ENCODE measurements at regions not wholly inside any gene's neighbourhood (a gene's known extent, or its start where the extent isn't known, plus 50 kb on each side); places are given as distances from the start of the nearest gene placed in this dataset.

DNA sequence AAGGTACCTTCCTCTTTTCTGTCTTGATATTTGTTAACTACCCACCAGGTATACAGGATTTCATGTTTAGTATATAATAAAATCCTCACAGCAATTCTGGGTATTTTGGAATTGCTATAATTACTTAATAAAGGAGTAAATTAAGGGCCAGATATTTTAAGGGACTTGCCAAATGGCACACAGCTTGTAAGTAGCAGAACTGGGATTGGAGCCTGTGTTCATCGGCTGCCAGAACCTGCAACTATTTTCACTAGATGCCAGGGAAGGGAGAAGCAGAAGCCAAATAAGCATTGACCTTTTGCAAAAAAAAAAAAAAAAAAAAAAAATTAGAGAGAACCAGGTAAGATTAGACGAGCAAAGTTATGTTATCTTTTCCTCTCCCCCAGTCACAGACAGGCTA, 683.3 kb upstream of the CADM2 start:
- no peaks in the 10 kb centered on the region for H3K36me3 Mint-ChIP-seq
- peaks cover 15% of the 10 kb centered on the region in 2 donors for H3K9me3 Mint-ChIP-seq
- H3K4me1 Mint-ChIP-seq, result no peaks in the 10 kb centered on the region
- intact Hi-C loops (cut with micrococcal nuclease), result no loop called here
- TF ChIP-seq, protein P1, sequence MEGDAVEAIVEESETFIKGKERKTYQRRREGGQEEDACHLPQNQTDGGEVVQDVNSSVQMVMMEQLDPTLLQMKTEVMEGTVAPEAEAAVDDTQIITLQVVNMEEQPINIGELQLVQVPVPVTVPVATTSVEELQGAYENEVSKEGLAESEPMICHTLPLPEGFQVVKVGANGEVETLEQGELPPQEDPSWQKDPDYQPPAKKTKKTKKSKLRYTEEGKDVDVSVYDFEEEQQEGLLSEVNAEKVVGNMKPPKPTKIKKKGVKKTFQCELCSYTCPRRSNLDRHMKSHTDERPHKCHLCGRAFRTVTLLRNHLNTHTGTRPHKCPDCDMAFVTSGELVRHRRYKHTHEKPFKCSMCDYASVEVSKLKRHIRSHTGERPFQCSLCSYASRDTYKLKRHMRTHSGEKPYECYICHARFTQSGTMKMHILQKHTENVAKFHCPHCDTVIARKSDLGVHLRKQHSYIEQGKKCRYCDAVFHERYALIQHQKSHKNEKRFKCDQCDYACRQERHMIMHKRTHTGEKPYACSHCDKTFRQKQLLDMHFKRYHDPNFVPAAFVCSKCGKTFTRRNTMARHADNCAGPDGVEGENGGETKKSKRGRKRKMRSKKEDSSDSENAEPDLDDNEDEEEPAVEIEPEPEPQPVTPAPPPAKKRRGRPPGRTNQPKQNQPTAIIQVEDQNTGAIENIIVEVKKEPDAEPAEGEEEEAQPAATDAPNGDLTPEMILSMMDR (IDR thresholded peaks at IDR 0.05), result no peak
- H3K9me3 ChIP-seq (ENCODE audit: control insufficient read depth, insufficient read depth, low read length), result peaks cover 2% of the 10 kb centered on the region
- no peaks in the 10 kb centered on the region for H3K4me1 ChIP-seq (ENCODE audit: control insufficient read depth, insufficient read depth, low read length)
- ATAC-seq, result no peak
- H3K27ac Mint-ChIP-seq, result no peak overlapping the region
- no peaks in the 10 kb centered on the region for H3K36me3 ChIP-seq (ENCODE audit: control insufficient read depth, insufficient read depth, low read length)
- no peak overlapping the region for H3K4me3 ChIP-seq (ENCODE audit: low read length)
- H3K27me3 Mint-ChIP-seq (ENCODE audit: low read depth in 2 of 2), result no peaks in the 10 kb centered on the region
- DNase-seq, result no peak
- WGBS (ENCODE audit: insufficient coverage), result 76% methylated on average over 1 of the region's 2 CpGs
- H3K4me3 Mint-ChIP-seq, result no peak overlapping the region
- H3K27ac ChIP-seq (ENCODE audit: low read length), result no peak overlapping the region
- no peaks in the 10 kb centered on the region for H3K27me3 ChIP-seq (ENCODE audit: control insufficient read depth, insufficient read depth, low read length)

DNA sequence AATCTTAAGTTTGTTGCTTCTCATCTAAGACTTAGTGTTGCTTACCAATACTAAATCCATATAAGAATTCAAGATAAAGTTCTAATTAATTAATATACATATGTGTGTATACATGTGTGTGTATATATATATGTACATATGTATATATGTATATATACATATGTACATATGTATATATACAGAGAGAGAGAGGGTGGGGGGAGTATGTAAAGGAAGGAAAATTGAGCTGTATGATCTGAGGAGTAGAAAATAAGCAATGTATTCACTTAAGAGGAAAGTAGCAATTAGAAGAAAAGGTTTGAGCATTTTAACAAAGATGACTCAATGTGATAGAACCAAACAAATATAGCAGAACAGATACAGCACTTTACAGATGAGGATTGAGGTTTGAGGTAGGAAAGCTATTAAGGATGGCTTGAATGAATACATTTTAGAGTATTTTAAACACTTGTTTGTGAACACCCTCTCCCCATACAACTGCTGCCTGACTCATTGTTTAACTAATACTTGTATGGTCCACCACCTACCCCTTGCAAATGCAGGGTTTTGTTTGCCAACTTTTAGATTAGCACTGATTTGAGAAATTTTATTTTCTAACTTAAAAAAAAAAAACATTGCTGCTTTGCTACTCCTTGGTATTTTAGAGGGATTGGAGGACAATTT, 681.1 kb upstream of the CADM2 start:
- no peaks in the 10 kb centered on the region for H3K36me3 Mint-ChIP-seq
- no peak for ATAC-seq
- intact Hi-C loops (cut with micrococcal nuclease), result no loop called here

DNA sequence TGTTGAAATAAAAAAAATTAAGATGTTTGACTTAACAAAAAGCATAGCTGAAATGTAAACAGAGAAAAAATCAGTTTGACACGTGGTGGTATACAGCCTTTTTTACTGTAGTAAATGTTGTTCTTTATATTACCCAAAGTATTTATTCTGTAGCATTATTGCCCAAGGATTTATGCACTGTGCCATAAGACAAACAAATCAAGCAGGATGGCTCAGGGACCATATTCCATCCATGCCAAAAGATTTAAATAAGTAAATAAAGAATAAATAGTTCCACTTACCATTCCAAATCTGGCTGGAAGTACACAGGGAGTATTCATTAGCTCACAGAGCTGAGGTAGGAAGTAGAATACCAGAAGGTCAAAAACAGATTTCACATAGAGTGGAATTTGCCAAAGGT, 666.7 kb upstream of the CADM2 start:
- intact Hi-C loops (cut with micrococcal nuclease), result no loop called here
- H3K4me3 Mint-ChIP-seq, result no peak overlapping the region
- DNase-seq (no peak), ATAC-seq (no peak)
- no peaks in the 10 kb centered on the region for H3K36me3 Mint-ChIP-seq
- no peak overlapping the region for H3K27ac ChIP-seq (ENCODE audit: low read length)
- no peak overlapping the region for H3K27ac Mint-ChIP-seq
- H3K27me3 Mint-ChIP-seq (ENCODE audit: low read depth in 2 of 2), result no peaks in the 10 kb centered on the region
- TF ChIP-seq, protein P1 (IDR thresholded peaks at IDR 0.05), result no peak
- H3K36me3 ChIP-seq (ENCODE audit: control insufficient read depth, insufficient read depth, low read length), result no peaks in the 10 kb centered on the region
- H3K4me1 ChIP-seq (ENCODE audit: control insufficient read depth, insufficient read depth, low read length), result no peaks in the 10 kb centered on the region
- no CpG with 5 or more reads among the region's 1 CpG for WGBS (ENCODE audit: insufficient coverage)
- peaks cover 14 to 17% of the 10 kb centered on the region in 2 donors for H3K9me3 Mint-ChIP-seq
- H3K27me3 ChIP-seq (ENCODE audit: control insufficient read depth, insufficient read depth, low read length), result no peaks in the 10 kb centered on the region
- no peaks in the 10 kb centered on the region for H3K4me1 Mint-ChIP-seq
- no peaks in the 10 kb centered on the region for H3K9me3 ChIP-seq (ENCODE audit: control insufficient read depth, insufficient read depth, low read length)
- H3K4me3 ChIP-seq (ENCODE audit: low read length), result no peak overlapping the region

More for the DNA sequence above, 681.1 kb upstream of the CADM2 start:
- H3K36me3 ChIP-seq (ENCODE audit: control insufficient read depth, insufficient read depth, low read length), result no peaks in the 10 kb centered on the region
- TF ChIP-seq, protein P1 (IDR thresholded peaks at IDR 0.05), result no peak
- no peaks in the 10 kb centered on the region for H3K4me1 ChIP-seq (ENCODE audit: control insufficient read depth, insufficient read depth, low read length)
- H3K9me3 ChIP-seq (ENCODE audit: control insufficient read depth, insufficient read depth, low read length), result peaks cover 2% of the 10 kb centered on the region
- no peaks in the 10 kb centered on the region for H3K27me3 Mint-ChIP-seq (ENCODE audit: low read depth in 2 of 2)
- no peak overlapping the region for H3K4me3 ChIP-seq (ENCODE audit: low read length)
- H3K27ac Mint-ChIP-seq, result no peak overlapping the region
- no peak overlapping the region for H3K27ac ChIP-seq (ENCODE audit: low read length)
- H3K4me3 Mint-ChIP-seq, result no peak overlapping the region
- H3K9me3 Mint-ChIP-seq, result peaks cover 9 to 10% of the 10 kb centered on the region in 2 donors
- no peaks in the 10 kb centered on the region for H3K27me3 ChIP-seq (ENCODE audit: control insufficient read depth, insufficient read depth, low read length)
- DNase-seq, result no peak
- H3K4me1 Mint-ChIP-seq, result no peaks in the 10 kb centered on the region

DNA sequence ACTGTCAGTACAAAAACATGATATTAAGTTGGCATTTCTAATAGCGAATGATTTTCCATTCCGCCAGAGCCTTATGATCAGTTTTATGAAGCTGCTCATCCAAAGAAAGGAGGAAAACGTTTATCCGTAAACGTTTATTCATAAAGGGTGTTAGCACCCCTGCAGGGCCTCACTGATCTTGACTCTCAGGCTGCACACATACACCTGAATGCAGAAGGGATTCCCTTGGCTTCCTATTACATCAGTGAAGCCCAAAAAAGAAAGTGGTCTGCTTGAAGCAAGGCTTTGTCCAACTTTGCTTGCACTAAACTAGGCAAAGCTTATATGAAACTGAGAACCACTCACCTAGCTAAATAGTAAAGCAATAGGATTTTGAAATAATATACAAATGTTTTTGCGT, 659.5 kb upstream of the CADM2 start:
- WGBS (ENCODE audit: insufficient coverage), result 60% methylated on average over 5 of the region's 6 CpGs
- Mint-ChIP-seq H3K9me3 (peaks cover 6 to 12% of the 10 kb centered on the region in 2 donors), H3K27me3 (ENCODE audit: low read depth in 2 of 2) (no peaks in the 10 kb centered on the region), H3K4me3 (no peak overlapping the region), H3K27ac (no peak overlapping the region), H3K4me1 (no peaks in the 10 kb centered on the region), H3K36me3 (no peaks in the 10 kb centered on the region)
- no peaks in the 10 kb centered on the region for H3K36me3 ChIP-seq (ENCODE audit: control insufficient read depth, insufficient read depth, low read length)
- no peak for DNase-seq
- intact Hi-C loops (cut with micrococcal nuclease), result no loop called here
- no peak overlapping the region for H3K27ac ChIP-seq (ENCODE audit: low read length)
- H3K4me1 ChIP-seq (ENCODE audit: control insufficient read depth, insufficient read depth, low read length), result no peaks in the 10 kb centered on the region
- H3K27me3 ChIP-seq (ENCODE audit: control insufficient read depth, insufficient read depth, low read length), result no peaks in the 10 kb centered on the region
- H3K4me3 ChIP-seq (ENCODE audit: low read length), result no peak overlapping the region
- no peak for ATAC-seq
- H3K9me3 ChIP-seq (ENCODE audit: control insufficient read depth, insufficient read depth, low read length), result no peaks in the 10 kb centered on the region
- TF ChIP-seq, protein P1 (IDR thresholded peaks at IDR 0.05), result no peak

Measured in natural killer cell (primary cell).